Urinary bladder (tissue), 3 donors: ENCODE measurements at regions not wholly inside any gene's neighbourhood (a gene's known extent, or its start where the extent isn't known, plus 50 kb on each side); places are given as distances from the start of the nearest gene placed in this dataset.

ENCODE experiments used
- DNase-seq: peaks from one replicate; pipeline ENCODE4 v3.0.0-alpha.2; 2015; ENCODE audit errors: extremely low spot score
- H3K27ac ChIP-seq: one replicate; pipeline ENCODE4 v1.5.1; 2013; ENCODE audit warnings: low read depth, mild to moderate bottlenecking, moderate library complexity
- H3K36me3 ChIP-seq: one replicate; pipeline ENCODE4 v1.6.1; 2013; ENCODE audit warnings: mild to moderate bottlenecking, moderate library complexity; ENCODE audit not compliant: insufficient read depth
- H3K4me1 ChIP-seq: one replicate; pipeline ENCODE4 v1.6.1; 2013; ENCODE audit warnings: mild to moderate bottlenecking, moderate library complexity; ENCODE audit not compliant: insufficient read depth
- H3K4me3 ChIP-seq: one replicate; pipeline ENCODE4 v1.5.1; 2013; ENCODE audit warnings: low read depth, low read length
- WGBS: extraction: QIAGEN DNeasy Blood & Tissue Kit; methylation state at CpG from one replicate; pipeline ENCODE4 v1.1.7; 2013; 5-methylcytosine and 5-hydroxymethylcytosine counted together
- donor health status: healthy with polysubstance abuse.
- donor health status: healthy.

DNA sequence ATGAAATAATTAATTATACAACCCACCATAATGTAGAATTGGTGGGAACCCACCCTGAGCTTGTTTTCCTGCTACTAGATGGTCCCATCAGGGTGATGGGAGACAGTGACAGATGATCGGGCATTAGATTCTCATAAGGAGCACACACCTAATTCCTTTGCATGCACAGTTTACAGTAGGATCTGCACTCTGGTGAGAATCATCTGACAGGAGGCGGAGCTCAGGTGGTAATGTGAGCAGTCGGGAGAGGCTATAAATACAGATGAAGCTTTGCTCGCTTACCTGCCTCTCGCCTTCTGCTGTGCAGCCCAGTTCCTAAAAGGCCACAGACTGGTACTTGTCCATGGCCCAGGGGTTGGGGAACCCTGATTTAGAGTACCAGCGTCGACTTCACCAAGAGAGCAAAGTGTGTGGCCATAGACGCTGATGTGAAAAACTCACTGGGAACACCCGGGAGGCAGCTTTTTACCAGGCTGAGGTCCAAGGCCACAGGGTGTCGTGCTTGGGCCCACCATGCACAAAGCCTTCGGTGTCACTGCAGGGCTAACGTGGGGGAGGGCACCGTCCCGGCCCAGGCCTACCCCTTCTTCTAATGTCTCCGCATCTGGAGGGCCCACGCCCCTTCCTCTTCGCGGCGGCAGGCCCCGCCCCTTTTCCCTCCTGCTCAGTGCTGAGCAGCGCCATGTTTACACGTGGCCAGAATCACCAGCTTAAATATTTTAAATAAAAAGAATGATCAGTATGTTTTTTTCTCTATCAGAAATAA is 296.8 kb upstream of the HDAC4 start:
- WGBS, result 85% methylated on average over 22 of the region's 22 CpGs
- Histone ChIP-seq H3K4me1 (no peaks in the 10 kb centered on the region), H3K36me3 (no peaks in the 10 kb centered on the region), H3K27ac (no peak overlapping the region), H3K4me3 (no peak overlapping the region)
- no peak for DNase-seq

DNA sequence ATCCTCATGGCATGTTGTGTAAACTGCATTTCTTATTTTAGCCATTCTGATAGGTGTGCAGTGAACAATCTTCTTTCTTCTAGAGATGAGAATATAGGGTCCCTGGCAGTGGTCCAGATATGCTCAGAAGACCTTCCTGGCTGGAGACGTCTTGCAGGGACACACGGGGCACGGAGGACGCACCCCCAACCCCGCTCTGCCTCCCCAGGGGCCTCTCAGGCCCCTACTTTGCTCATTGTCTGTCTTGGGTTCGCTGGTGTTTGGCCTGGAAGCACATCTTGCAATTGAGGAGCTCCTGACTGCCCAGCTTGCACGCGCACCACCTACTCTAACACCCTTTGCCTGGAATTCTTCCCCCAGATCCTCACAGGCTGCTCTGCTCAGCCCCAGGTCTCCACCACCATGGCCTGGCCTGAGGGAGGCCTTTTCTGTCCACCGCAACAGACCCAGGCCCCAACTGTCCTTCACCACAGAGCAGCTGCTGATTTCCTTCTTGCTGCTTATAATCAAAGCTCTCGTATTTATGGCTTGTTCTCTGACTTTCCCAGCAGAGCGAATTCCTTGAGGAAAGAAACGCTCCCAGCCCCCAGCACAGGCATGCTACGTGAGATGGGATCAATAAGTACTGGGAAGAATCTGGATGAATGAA is 295.9 kb upstream of the HDAC4 start:
- Histone ChIP-seq H3K4me3 (no peak overlapping the region), H3K36me3 (no peaks in the 10 kb centered on the region), H3K4me1 (no peaks in the 10 kb centered on the region), H3K27ac (no peak overlapping the region)
- no peak for DNase-seq
- 86% methylated on average over 13 of the region's 13 CpGs for WGBS

DNA sequence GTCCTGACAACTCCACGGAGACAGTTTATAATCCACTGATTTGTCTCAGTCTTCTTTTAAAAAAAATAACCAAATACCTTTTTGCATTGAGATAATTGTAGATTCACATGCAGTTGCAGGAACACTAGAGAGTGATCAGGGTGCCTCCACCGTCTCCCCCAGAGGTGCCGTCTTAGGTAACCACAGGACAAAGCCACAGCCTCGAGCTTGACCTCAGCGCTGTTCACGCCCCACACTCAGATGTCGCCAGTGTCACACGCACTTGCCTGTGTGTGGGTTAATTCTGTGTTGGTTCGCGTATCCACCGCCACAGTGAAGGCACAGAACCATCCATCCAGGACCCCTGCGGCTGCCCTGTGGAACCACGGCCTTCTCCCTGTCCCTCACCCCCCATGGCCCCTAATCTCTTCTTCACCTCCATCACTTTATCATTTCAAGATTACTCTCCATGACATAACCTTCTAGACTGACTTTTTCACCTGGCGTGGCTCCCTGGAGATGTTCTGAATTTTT is 295.0 kb upstream of the HDAC4 start:
- Histone ChIP-seq H3K27ac (no peak overlapping the region), H3K4me1 (no peaks in the 10 kb centered on the region), H3K4me3 (no peak overlapping the region), H3K36me3 (no peaks in the 10 kb centered on the region)
- WGBS, result 94% methylated on average over 14 of the region's 14 CpGs
- no peak for DNase-seq

DNA sequence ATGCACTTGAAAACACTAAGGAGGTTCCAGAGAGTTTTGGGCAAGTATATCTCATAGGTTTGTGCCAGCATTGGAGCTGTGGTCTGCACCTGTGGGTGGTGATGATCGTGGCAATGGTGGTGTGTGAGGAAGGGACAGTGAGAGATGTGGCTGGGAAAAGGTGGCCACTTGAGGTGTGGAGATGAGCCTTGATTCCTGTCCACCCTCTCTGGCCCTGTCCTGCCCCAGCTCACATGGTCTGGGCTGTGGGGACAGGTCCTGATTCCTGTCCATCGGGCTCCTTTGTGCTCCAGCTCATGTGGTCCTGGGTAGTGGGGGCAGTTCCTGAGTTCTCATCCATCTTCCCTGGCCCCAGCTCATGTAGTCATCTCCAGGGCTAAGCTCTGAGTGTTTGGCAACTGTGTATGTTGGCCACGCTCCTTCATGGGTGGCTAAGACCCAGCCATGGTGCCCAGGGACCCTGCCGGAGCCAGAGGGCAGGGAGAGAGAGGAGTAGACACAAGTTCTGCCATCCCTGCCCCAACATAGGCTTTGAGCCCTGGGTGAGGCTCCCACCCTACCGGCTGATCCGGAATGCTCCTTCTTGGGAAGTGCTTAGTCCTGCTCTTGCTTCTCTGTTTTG is 294.4 kb upstream of the HDAC4 start:
- Histone ChIP-seq H3K4me1 (no peaks in the 10 kb centered on the region), H3K4me3 (no peak overlapping the region), H3K27ac (no peak overlapping the region), H3K36me3 (no peaks in the 10 kb centered on the region)
- DNase-seq, result no peak
- WGBS, result 94% methylated on average over 6 of the region's 6 CpGs

DNA sequence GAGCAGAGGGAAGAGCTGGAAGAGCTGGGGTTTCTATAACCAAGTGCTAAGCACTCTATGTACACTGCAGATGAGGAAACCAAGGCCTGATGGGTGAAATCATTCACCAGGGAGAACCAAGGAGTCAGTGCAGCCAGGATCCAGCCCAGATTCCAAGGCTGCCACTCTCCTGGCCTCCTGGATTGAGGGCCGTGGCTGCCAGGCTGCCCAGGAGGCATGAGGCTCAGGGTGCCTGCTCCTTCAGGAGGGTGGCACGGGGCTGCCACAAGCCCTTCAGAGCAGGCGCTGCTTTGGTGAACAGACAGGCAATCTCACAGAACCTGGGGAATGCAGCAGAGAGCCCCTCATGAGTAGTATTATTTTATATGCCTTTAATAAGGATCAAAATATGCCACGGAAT is 293.7 kb upstream of the HDAC4 start:
- DNase-seq, result no peak

DNA sequence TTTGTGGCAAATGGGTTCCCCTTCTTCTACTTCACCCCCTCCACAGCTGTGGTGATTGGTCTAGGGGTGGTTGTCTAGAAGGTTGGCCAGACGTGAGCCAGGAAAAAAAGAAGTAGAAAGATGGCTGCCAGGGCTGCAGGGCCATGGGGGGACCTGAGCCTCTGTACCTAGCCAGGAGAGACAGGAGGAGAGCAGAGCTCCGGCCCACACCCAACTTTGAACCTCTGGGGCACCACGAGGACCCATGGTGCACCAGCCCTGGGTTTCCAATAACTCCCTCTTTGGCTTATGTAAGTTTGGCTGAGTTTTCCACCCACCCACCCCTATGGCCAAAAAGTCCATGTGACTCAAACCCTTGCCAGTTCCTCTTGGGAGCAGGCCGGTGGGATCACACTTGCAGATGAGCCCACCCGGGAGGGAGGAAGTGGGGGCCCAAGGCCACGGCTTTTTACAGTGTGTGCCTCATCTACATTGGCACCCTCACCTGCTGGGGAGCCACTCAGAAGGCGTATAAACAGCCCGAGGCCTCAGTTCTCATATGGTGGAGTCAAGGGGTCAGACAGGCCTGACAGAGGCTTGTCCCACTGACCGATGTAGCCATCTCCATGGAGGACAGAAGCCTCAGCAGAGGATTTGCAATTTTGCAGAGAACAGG is 293.1 kb upstream of the HDAC4 start:
- H3K4me3 ChIP-seq, result no peak overlapping the region
- no peaks in the 10 kb centered on the region for H3K36me3 ChIP-seq
- no peak overlapping the region for H3K27ac ChIP-seq
- no peak for DNase-seq
- no peaks in the 10 kb centered on the region for H3K4me1 ChIP-seq
- 89% methylated on average over 9 of the region's 9 CpGs for WGBS

More for the DNA sequence above, 293.7 kb upstream of the HDAC4 start:
- Histone ChIP-seq H3K4me1 (no peaks in the 10 kb centered on the region), H3K4me3 (no peak overlapping the region), H3K36me3 (no peaks in the 10 kb centered on the region), H3K27ac (no peak overlapping the region)
- WGBS, result 69% methylated on average over 4 of the region's 4 CpGs

DNA sequence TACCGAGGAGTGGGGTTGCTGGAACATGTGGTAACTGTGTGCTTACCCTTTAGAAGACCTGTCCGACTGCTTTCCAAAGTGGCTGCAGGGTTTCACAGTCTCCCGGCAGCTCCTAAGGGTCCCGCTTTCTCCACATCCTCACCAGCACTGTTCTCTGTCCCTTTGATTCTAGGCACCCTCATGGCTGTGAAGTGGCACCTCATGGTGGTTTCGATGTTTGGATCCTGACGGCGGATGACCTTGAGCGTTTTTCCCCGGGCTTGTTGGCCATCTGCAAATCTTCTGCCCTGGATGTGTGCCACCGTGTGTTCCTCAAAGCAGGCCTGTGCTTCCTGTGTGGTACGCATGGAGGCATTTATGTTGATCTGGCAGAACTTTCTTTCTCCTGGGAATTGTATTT is 292.5 kb upstream of the HDAC4 start:
- H3K4me3 ChIP-seq, result no peak overlapping the region
- no peak overlapping the region for H3K27ac ChIP-seq
- H3K36me3 ChIP-seq, result no peaks in the 10 kb centered on the region
- no peaks in the 10 kb centered on the region for H3K4me1 ChIP-seq
- DNase-seq, result no peak
- 92% methylated on average over 11 of the region's 11 CpGs for WGBS

DNA sequence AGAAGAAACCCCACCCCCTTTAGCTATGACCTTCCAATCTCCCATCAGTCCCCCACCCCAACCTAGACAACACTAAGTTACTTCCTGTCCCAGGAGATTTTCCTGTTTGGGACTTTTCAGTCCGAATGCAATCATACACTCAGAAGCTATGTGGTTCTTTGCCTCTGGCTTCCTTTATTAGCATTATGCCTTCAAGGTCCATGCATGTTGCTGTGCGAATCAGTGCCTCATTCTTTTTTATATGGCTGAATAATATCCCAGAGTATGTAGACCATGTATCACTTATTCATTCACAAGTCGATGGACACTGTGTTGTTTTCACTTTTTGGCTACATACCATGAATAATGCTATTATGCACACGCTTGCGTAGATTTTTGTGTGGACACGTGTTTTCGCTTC is 292.1 kb upstream of the HDAC4 start:
- 92% methylated on average over 7 of the region's 7 CpGs for WGBS
- Histone ChIP-seq H3K4me1 (no peaks in the 10 kb centered on the region), H3K27ac (no peak overlapping the region), H3K36me3 (no peaks in the 10 kb centered on the region), H3K4me3 (no peak overlapping the region)
- no peak for DNase-seq

DNA sequence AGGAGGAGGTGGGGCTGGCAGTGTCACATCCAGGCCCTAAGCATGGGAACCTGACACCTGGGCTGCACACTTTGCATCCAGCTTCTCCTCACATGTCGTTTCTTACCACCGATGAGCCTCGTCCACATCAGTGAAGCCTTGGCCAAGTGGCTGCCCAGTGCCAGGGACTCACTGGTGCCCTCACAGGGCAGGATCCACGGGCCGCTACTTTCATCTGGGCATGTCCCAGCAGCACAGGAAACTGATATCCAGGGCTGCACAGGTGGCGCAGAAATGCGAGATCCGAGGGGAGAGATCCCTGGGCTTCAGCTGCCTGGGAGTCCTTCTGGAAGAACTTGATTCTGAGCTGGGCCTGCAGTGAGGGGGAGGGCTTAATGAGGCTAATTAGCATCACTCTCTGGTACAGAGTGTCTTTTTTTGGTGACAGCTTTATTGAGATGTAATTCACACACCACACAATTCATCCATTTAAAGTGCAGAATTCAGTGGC is 291.6 kb upstream of the HDAC4 start:
- WGBS, result 83% methylated on average over 8 of the region's 8 CpGs

DNA sequence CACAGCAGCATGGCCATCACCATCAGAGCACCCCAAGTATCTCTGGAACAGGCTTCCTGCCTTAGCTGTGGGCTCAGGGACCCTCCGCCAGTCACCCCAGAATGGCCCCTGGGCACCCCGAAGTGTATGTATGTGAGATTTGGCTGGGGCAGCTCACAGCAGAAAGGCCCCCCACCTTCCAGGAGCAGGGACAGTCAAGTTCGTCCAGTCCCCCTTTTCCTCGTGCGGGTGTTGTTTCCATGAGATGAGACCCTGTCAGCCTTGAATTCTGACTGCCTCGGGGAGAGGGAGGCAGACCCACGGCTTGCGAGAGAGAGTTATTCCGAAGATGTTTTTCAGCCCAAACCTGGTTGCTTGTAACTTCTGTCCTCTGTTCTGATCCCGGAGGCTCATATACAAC is 290.9 kb upstream of the HDAC4 start:
- H3K4me1 ChIP-seq, result no peaks in the 10 kb centered on the region
- no peak overlapping the region for H3K27ac ChIP-seq
- WGBS, result 95% methylated on average over 10 of the region's 10 CpGs
- no peak for DNase-seq
- no peaks in the 10 kb centered on the region for H3K36me3 ChIP-seq
- no peak overlapping the region for H3K4me3 ChIP-seq

More for the DNA sequence above, 291.6 kb upstream of the HDAC4 start:
- Histone ChIP-seq H3K4me3 (no peak overlapping the region), H3K4me1 (no peaks in the 10 kb centered on the region), H3K27ac (no peak overlapping the region), H3K36me3 (no peaks in the 10 kb centered on the region)
- DNase-seq, result no peak

DNA sequence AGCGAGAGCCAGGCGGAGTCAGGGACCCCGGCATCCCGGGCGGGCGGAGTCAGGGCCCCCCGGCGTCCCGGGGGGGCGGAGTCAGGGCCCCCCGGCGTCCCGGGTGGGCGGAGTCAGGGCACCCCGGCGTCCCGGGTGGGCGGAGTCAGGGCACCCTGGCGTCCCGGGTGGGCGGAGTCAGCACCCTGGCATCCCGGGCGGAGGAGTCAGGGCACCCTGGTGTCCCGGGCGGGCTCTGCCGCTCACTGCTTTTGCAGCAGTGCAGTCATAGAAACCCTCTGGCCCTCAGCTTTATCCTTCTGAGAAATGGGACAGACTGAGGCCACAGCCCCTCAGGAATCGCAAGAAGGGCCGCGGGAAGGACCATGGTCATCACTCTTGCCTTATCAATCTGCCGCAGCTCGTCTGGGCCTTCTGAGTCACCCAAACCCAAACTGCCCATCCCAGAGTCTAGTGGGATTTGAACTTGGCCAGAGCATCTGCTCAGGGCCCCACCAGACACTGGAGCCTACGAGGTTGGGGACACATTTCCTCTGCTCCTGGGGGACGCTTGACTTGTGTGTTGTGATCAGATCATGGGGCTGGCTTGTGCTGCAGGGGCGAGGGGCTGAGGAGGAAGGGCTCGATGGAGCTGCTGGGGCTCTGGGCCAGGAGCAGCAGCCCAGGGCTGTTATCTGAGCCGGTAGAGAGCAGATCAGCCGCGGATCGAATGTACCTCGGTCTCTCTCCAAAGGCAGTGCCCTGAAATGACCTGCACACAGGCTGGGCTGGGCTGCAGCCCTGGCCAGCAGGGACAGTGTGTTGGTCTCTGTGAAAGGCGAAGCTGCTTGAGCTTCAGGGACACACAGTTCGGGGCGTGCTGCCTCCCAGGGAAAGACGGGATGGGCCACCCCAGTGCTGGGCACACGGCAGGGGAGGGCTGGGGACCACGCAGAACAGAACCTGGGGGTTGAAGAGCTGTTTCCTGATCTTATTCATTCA is 290.1 kb upstream of the HDAC4 start:
- Histone ChIP-seq H3K36me3 (no peaks in the 10 kb centered on the region), H3K27ac (no peak overlapping the region), H3K4me3 (no peak overlapping the region), H3K4me1 (no peaks in the 10 kb centered on the region)
- no peak for DNase-seq
- 73% methylated on average over 46 of the region's 46 CpGs for WGBS

DNA sequence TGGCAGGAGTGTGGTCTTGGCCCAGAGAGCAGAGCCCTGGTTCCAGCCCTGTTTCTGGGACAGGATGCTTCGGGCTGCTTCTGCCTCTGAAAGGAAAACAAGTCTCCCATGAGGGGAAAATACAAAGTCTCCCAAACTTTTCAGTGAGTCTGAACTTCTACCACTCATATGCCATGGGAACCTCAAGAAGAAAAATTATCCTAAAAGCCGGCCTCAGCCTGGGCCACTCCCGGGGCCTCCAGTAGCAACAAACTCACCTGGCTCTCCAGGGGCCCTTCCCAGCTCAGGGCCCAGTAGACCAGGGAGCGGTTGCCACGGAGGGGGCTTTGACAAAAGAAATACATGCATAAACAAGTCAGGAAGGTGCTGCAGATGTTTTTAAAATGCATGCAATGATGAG is 289.2 kb upstream of the HDAC4 start:
- H3K4me3 ChIP-seq, result no peak overlapping the region
- DNase-seq, result no peak
- no peaks in the 10 kb centered on the region for H3K36me3 ChIP-seq
- WGBS, result 85% methylated on average over 5 of the region's 5 CpGs
- H3K4me1 ChIP-seq, result no peaks in the 10 kb centered on the region
- no peak overlapping the region for H3K27ac ChIP-seq

DNA sequence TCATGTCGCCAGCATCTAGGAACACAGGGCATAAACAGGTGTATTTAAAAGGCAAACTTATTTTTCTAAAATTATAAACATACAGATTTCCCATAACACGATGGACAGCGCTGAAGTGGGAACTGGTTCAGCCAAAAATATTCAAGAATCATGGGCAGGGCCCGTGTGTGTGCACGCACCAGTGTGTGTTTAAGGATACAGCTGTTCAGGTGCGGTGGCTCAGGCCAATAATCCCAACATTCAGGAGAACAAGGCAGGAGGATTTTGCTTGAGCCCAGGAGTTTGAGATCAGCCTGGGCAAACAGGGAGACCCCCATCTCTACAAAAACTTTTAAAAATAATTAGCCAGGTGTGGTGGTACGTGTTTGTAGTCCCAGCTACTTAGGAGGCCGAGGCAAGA is 288.6 kb upstream of the HDAC4 start:
- H3K4me3 ChIP-seq, result no peak overlapping the region
- H3K36me3 ChIP-seq, result no peaks in the 10 kb centered on the region
- no peak for DNase-seq
- WGBS, result 89% methylated on average over 8 of the region's 8 CpGs
- no peaks in the 10 kb centered on the region for H3K4me1 ChIP-seq
- H3K27ac ChIP-seq, result no peak overlapping the region
